Naive thymus-derived CD4-positive, alpha-beta T cell (primary cell): ENCODE measurements at regions not wholly inside any gene's neighbourhood (a gene's known extent, or its start where the extent isn't known, plus 50 kb on each side); places are given as distances from the start of the nearest gene placed in this dataset.

Experiments
- ATAC-seq: fragments of 150-1000 bp; cut with Tn5 transposase; 2 replicates; pipeline ENCODE4 v1.10.0; 2021; ENCODE audit warnings: mild to moderate bottlenecking, moderate library complexity
- CTCF ChIA-PET: fragments of 350-600 bp; sonication (Branson Sonifier 250); formaldehyde crosslinking; loops from one replicate; lab custom pipeline; 2021; ENCODE audit warnings: antibody characterized with exemption; lab: Charles Lee
- POLR2A ChIA-PET: fragments of 350-600 bp; sonication (Branson Sonifier 250); formaldehyde crosslinking; loops from one replicate; lab custom pipeline; 2021; ENCODE audit warnings: antibody characterized with exemption, inconsistent platforms; lab: Charles Lee
- DNase-seq, 9 donors: peaks; one replicate each; pipeline versions ENCODE4 v3.0.0 to v3.0.0-alpha.2; 2020 to 2022; ENCODE audit warnings: mixed read lengths in 1 of 9
- H3K27ac ChIP-seq: one replicate; pipeline ENCODE4 v1.7.0; 2013; ENCODE audit warnings: mild to moderate bottlenecking, low read depth, low read length, moderate library complexity
- H3K27me3 ChIP-seq, 2 donors: one replicate each; pipeline ENCODE4 v1.7.0; 2013; ENCODE audit warnings: low read length in 2 of 2, mild to moderate bottlenecking in 2 of 2, moderate library complexity in 2 of 2; ENCODE audit not compliant: control insufficient read depth in 2 of 2, insufficient read depth in 2 of 2
- H3K36me3 ChIP-seq, 3 experiments: 1 replicate in 2 of 3; 2 replicates in 1 of 3; pipeline ENCODE4 v1.7.0; 2013; ENCODE audit warnings: low read length in 3 of 3, mild to moderate bottlenecking in 3 of 3, moderate library complexity in 1 of 3; ENCODE audit not compliant: insufficient read depth in 3 of 3, control insufficient read depth in 2 of 3
- H3K4me1 ChIP-seq, 2 donors: one replicate each; pipeline ENCODE4 v1.7.0; 2013; ENCODE audit warnings: low read length in 2 of 2, mild to moderate bottlenecking in 2 of 2, moderate library complexity in 1 of 2; ENCODE audit not compliant: control insufficient read depth in 2 of 2, insufficient read depth in 2 of 2
- H3K4me3 ChIP-seq: 2 replicates; pipeline ENCODE4 v1.7.0; 2013; ENCODE audit warnings: mild to moderate bottlenecking, low read length
- H3K9me3 ChIP-seq, 3 experiments: 1 replicate in 2 of 3; 2 replicates in 1 of 3; pipeline ENCODE4 v1.7.0; 2013; ENCODE audit warnings: low read length in 3 of 3; ENCODE audit not compliant: control insufficient read depth in 2 of 3
- H3K27ac Mint-ChIP-seq, 9 donors: one replicate each; pipeline ENCODE4 v1.8.0; 2020 to 2022; ENCODE audit warnings: mixed read lengths in 9 of 9, mild to moderate bottlenecking in 8 of 9, moderate library complexity in 5 of 9, inconsistent platforms in 2 of 9
- H3K27me3 Mint-ChIP-seq, 5 donors: one replicate each; pipeline ENCODE4 v1.8.0; 2021 to 2022; ENCODE audit warnings: mixed read lengths in 5 of 5, mild to moderate bottlenecking in 1 of 5
- H3K36me3 Mint-ChIP-seq, 5 donors: one replicate each; pipeline ENCODE4 v1.8.0; 2020 to 2022; ENCODE audit warnings: mixed read lengths in 5 of 5, mild to moderate bottlenecking in 3 of 5, inconsistent platforms in 1 of 5
- H3K4me1 Mint-ChIP-seq, 7 donors: one replicate each; pipeline ENCODE4 v1.8.0; 2020 to 2022; ENCODE audit warnings: mixed read lengths in 7 of 7, mild to moderate bottlenecking in 3 of 7, inconsistent platforms in 1 of 7
- H3K4me3 Mint-ChIP-seq, 10 donors: one replicate each; pipeline ENCODE4 v1.8.0; 2020 to 2022; ENCODE audit warnings: mild to moderate bottlenecking in 10 of 10, mixed read lengths in 10 of 10, moderate library complexity in 6 of 10, inconsistent platforms in 2 of 10
- H3K9me3 Mint-ChIP-seq, 11 donors: one replicate each; pipeline ENCODE4 v1.8.0; 2020 to 2022; ENCODE audit warnings: mixed read lengths in 11 of 11, mild to moderate bottlenecking in 4 of 11, inconsistent platforms in 1 of 11, moderate library complexity in 1 of 11
- intact Hi-C, 2 donors: fragments of 100-400 bp; cut with micrococcal nuclease; formaldehyde crosslinking; loops; one replicate each; pipeline ENCODE4 v1.15.1; 2023

- Mint-ChIP-seq H3K9me3 (peaks cover 0 to 18% (median 3%) of the 10 kb centered on the region in 11 donors), H3K27me3 (no peaks in the 10 kb centered on the region), H3K27ac (no peak overlapping the region), H3K4me3 (no peak overlapping the region), H3K4me1 (no peaks in the 10 kb centered on the region), H3K36me3 (peaks cover 0 to 5% (median 0%) of the 10 kb centered on the region in 5 donors)
- Histone ChIP-seq H3K4me3 (no peak overlapping the region), H3K27me3 (no peaks in the 10 kb centered on the region), H3K9me3 (peaks cover 0 to 5% (median 0%) of the 10 kb centered on the region in 3 experiments), H3K4me1 (no peaks in the 10 kb centered on the region), H3K36me3 (no peaks in the 10 kb centered on the region), H3K27ac (no peak overlapping the region)
- no peak for DNase-seq
- intact Hi-C loops, result no loop called here
- ChIA-PET CTCF (no interaction called here), POLR2A (no interaction called here)
- no peak for ATAC-seq
These were observed 520.2 kb downstream of the RFC3 start for GRCh38 chr13:34338102-34338501.

- Histone ChIP-seq H3K36me3 (no peaks in the 10 kb centered on the region), H3K27me3 (no peaks in the 10 kb centered on the region), H3K27ac (no peak overlapping the region), H3K4me3 (no peak overlapping the region), H3K4me1 (no peaks in the 10 kb centered on the region), H3K9me3 (peaks cover 0 to 5% (median 0%) of the 10 kb centered on the region in 3 experiments)
- POLR2A ChIA-PET, result no interaction called here
- intact Hi-C loops, result no loop called here
- no peaks in the 10 kb centered on the region for H3K4me1 Mint-ChIP-seq
- H3K36me3 Mint-ChIP-seq, result no peaks in the 10 kb centered on the region
- DNase-seq (no peak), ATAC-seq (no peak)
- H3K9me3 Mint-ChIP-seq, result peaks cover 0 to 11% (median 2%) of the 10 kb centered on the region in 11 donors
- no peak overlapping the region for H3K4me3 Mint-ChIP-seq
- no peaks in the 10 kb centered on the region for H3K27me3 Mint-ChIP-seq
- CTCF ChIA-PET, result no interaction called here
- no peak overlapping the region for H3K27ac Mint-ChIP-seq
These were observed 522.6 kb downstream of the RFC3 start for GRCh38 chr13:34340534-34340933.

GRCh38 chr13:34343413-34343940, 525.5 kb downstream of the RFC3 start:
- no peaks in the 10 kb centered on the region for H3K36me3 ChIP-seq
- no peaks in the 10 kb centered on the region for H3K27me3 ChIP-seq
- no peak overlapping the region for H3K4me3 ChIP-seq
- H3K4me3 Mint-ChIP-seq, result no peak overlapping the region
- H3K36me3 Mint-ChIP-seq, result no peaks in the 10 kb centered on the region
- intact Hi-C loops, result no loop called here
- H3K9me3 Mint-ChIP-seq, result peaks cover 0 to 16% (median 2%) of the 10 kb centered on the region in 11 donors
- no peaks in the 10 kb centered on the region for H3K4me1 Mint-ChIP-seq
- ChIA-PET CTCF (no interaction called here), POLR2A (no interaction called here)
- DNase-seq, result no peak
- no peaks in the 10 kb centered on the region for H3K9me3 ChIP-seq
- ATAC-seq, result no peak
- H3K27ac Mint-ChIP-seq, result no peak overlapping the region
- no peaks in the 10 kb centered on the region for H3K4me1 ChIP-seq
- H3K27ac ChIP-seq, result no peak overlapping the region
- no peaks in the 10 kb centered on the region for H3K27me3 Mint-ChIP-seq

GRCh38 chr13:34344816-34345215, 526.9 kb downstream of the RFC3 start:
- POLR2A ChIA-PET, result no interaction called here
- H3K27ac ChIP-seq, result no peak overlapping the region
- no peaks in the 10 kb centered on the region for H3K4me1 Mint-ChIP-seq
- H3K9me3 Mint-ChIP-seq, result peaks cover 0 to 16% (median 2%) of the 10 kb centered on the region in 11 donors
- intact Hi-C loops, result no loop called here
- no peaks in the 10 kb centered on the region for H3K27me3 ChIP-seq
- H3K36me3 ChIP-seq, result no peaks in the 10 kb centered on the region
- no peak overlapping the region for H3K4me3 Mint-ChIP-seq
- ATAC-seq (no peak), DNase-seq (no peak)
- H3K27me3 Mint-ChIP-seq, result no peaks in the 10 kb centered on the region
- no peak overlapping the region for H3K27ac Mint-ChIP-seq
- no peaks in the 10 kb centered on the region for H3K36me3 Mint-ChIP-seq
- CTCF ChIA-PET, result no interaction called here
- peaks cover 0 to 3% (median 0%) of the 10 kb centered on the region in 3 experiments for H3K9me3 ChIP-seq
- H3K4me3 ChIP-seq, result no peak overlapping the region
- H3K4me1 ChIP-seq, result no peaks in the 10 kb centered on the region

GRCh38 chr13:34345258-34345965, 527.5 kb downstream of the RFC3 start:
- H3K4me1 ChIP-seq, result no peaks in the 10 kb centered on the region
- ChIA-PET CTCF (no interaction called here), POLR2A (no interaction called here)
- H3K4me1 Mint-ChIP-seq, result no peaks in the 10 kb centered on the region
- no peak overlapping the region for H3K27ac ChIP-seq
- no peaks in the 10 kb centered on the region for H3K36me3 ChIP-seq
- H3K27me3 ChIP-seq, result no peaks in the 10 kb centered on the region
- H3K4me3 Mint-ChIP-seq, result no peak overlapping the region
- H3K36me3 Mint-ChIP-seq, result no peaks in the 10 kb centered on the region
- H3K4me3 ChIP-seq, result no peak overlapping the region
- H3K9me3 ChIP-seq, result peaks cover 0 to 3% (median 0%) of the 10 kb centered on the region in 3 experiments
- ATAC-seq (no peak), DNase-seq (no peak)
- intact Hi-C loops, result no loop called here
- H3K27ac Mint-ChIP-seq, result no peak overlapping the region
- H3K27me3 Mint-ChIP-seq, result no peaks in the 10 kb centered on the region
- H3K9me3 Mint-ChIP-seq, result peaks cover 0 to 10% (median 0%) of the 10 kb centered on the region in 11 donors

- ATAC-seq, result no peak
- no peak overlapping the region for H3K4me3 ChIP-seq
- Mint-ChIP-seq H3K4me3 (no peak overlapping the region), H3K27me3 (peaks cover 0 to 9% (median 0%) of the 10 kb centered on the region in 5 donors), H3K27ac (no peak overlapping the region), H3K4me1 (peaks cover 0 to 2% (median 0%) of the 10 kb centered on the region in 7 donors), H3K9me3 (peaks cover 0 to 17% (median 3%) of the 10 kb centered on the region in 11 donors), H3K36me3 (peaks cover 0 to 5% (median 0%) of the 10 kb centered on the region in 5 donors)
- no peak for DNase-seq
- no peaks in the 10 kb centered on the region for H3K27me3 ChIP-seq
- POLR2A ChIA-PET, result no interaction called here
- CTCF ChIA-PET, result no interaction called here
- H3K27ac ChIP-seq, result no peak overlapping the region
- H3K9me3 ChIP-seq, result peaks cover 0 to 3% (median 0%) of the 10 kb centered on the region in 3 experiments
- no peaks in the 10 kb centered on the region for H3K4me1 ChIP-seq
- intact Hi-C loops, result no loop called here
- no peaks in the 10 kb centered on the region for H3K36me3 ChIP-seq
These were observed 528.7 kb downstream of the RFC3 start for GRCh38 chr13:34346626-34347025.
